HCT116 (cell line): ENCODE measurements at regions not wholly inside any gene's neighbourhood (a gene's known extent, or its start where the extent isn't known, plus 50 kb on each side); places are given as distances from the start of the nearest gene placed in this dataset.

Experiments used
- ATAC-seq: fragments of 200-7000 bp; cut with Tn5 transposase; 2 replicates; pipeline ENCODE4 v1.9.1; 2020; ENCODE audit warnings: mild to moderate bottlenecking, moderate library complexity
- BruUV-seq: library from RNA; stranded (reverse); fragments of 400-500 nt; replicated peaks from 2 replicates; lab custom pipeline; 2021; lab: Mats Ljungman, UMichigan
- CTCF ChIA-PET: fragments of 300-600 bp; sonication (Branson Sonifier 250); formaldehyde crosslinking; loops from one replicate; lab custom pipeline; 2021; ENCODE audit warnings: antibody characterized with exemption; lab: Charles Lee
- POLR2A ChIA-PET: fragments of 300-600, 350-600 bp; sonication (Branson Sonifier 250); formaldehyde crosslinking; loops from one replicate; lab custom pipeline; 2021; ENCODE audit warnings: antibody characterized with exemption; lab: Charles Lee
- RAD21 ChIA-PET, 2 experiments: fragments of 300-600 bp; sonication (Branson Sonifier 250); formaldehyde crosslinking; loops; one replicate each; lab custom pipeline; 2023; ENCODE audit warnings: low total read pairs in 2 of 2; ENCODE audit not compliant: uncharacterized antibody in 2 of 2, unreplicated experiment in 2 of 2, low non-redundant PET in 1 of 2; lab: Charles Lee
- DNase-seq: peaks from one replicate; pipeline ENCODE4 v3.0.0-alpha.2; 2010; ENCODE audit warnings: low read depth, low spot score
- H2AFZ ChIP-seq: fragments of 200-600 bp; shearing (Covaris generic), sonication (generic); 2 replicates; pipeline ENCODE4 v1.6.1; 2017; ENCODE audit warnings: low read depth, mixed run types, mixed read lengths, antibody characterized with exemption, low read length; ENCODE audit not compliant: poor library complexity, severe bottlenecking
- H3K27ac ChIP-seq: 2 replicates; pipeline ENCODE4 v1.5.1; 2012; ENCODE audit warnings: low read depth, low read length
- H3K27me3 ChIP-seq: fragments of 200-600 bp; sonication (generic); 2 replicates; pipeline ENCODE4 v1.6.1; 2016; ENCODE audit warnings: mixed run types, low read length, mixed read lengths; ENCODE audit not compliant: insufficient read depth
- H3K36me3 ChIP-seq, 2 experiments: fragments of 200-500 bp in 1 of 2; fragments of 200-600 bp in 1 of 2; sonication (Bioruptor generic) in 1 of 2; sonication (generic) in 1 of 2; 2 replicates each; pipeline versions ENCODE4 v1.5.1 to v1.6.1; 2014 to 2016; ENCODE audit warnings: low read length in 2 of 2, inconsistent platforms in 1 of 2, mixed read lengths in 1 of 2, mixed run types in 1 of 2; ENCODE audit not compliant: insufficient read depth in 2 of 2, control insufficient read depth in 1 of 2
- H3K4me1 ChIP-seq, 2 experiments: fragments of 200-600 bp in 1 of 2; sonication (generic) in 1 of 2; 2 replicates each; pipeline versions ENCODE4 v1.5.1 to v1.6.1; 2012 to 2017; ENCODE audit warnings: low read length in 2 of 2, inconsistent platforms in 1 of 2, mild to moderate bottlenecking in 1 of 2, mixed read lengths in 1 of 2, mixed run types in 1 of 2, moderate library complexity in 1 of 2; ENCODE audit not compliant: insufficient read depth in 2 of 2, control insufficient read depth in 1 of 2
- H3K4me2 ChIP-seq: fragments of 200-600 bp; sonication (generic); 2 replicates; pipeline ENCODE4 v1.6.1; 2017; ENCODE audit warnings: mixed run types, low read length, mixed read lengths
- H3K4me3 ChIP-seq, 2 experiments: fragments of 200-600 bp in 1 of 2; sonication (generic) in 1 of 2; replicated peaks in 1 of 2; 2 replicates each; pipeline ENCODE4 v1.5.1; 2011 to 2016; ENCODE audit warnings: low read length in 2 of 2, control low read depth in 1 of 2, low read depth in 1 of 2, mild to moderate bottlenecking in 1 of 2, mixed read lengths in 1 of 2, mixed run types in 1 of 2
- H3K79me2 ChIP-seq: fragments of 200-600 bp; sonication (generic); 2 replicates; pipeline ENCODE4 v1.6.1; 2017; ENCODE audit warnings: mild to moderate bottlenecking, mixed run types, low read length, moderate library complexity, mixed read lengths; ENCODE audit not compliant: insufficient read depth
- H3K9ac ChIP-seq: fragments of 200-600 bp; sonication (generic); 2 replicates; pipeline ENCODE4 v1.6.1; 2016; ENCODE audit warnings: low read length, mixed read lengths
- H3K9me2 ChIP-seq: fragments of 200-600 bp; sonication (generic), shearing (Covaris generic); 2 replicates; pipeline ENCODE4 v1.6.1; 2017; ENCODE audit warnings: mixed run types, mild to moderate bottlenecking, moderate library complexity; ENCODE audit not compliant: insufficient read depth
- H3K9me3 ChIP-seq, 2 experiments: fragments of 200-500 bp in 1 of 2; fragments of 200-600 bp in 1 of 2; sonication (Bioruptor generic) in 1 of 2; sonication (generic) in 1 of 2; 2 replicates each; pipeline ENCODE4 v1.6.1; 2014 to 2017; ENCODE audit warnings: low read length in 2 of 2, mixed read lengths in 2 of 2, inconsistent platforms in 1 of 2, low read depth in 1 of 2, mild to moderate bottlenecking in 1 of 2, mixed run types in 1 of 2, moderate library complexity in 1 of 2; ENCODE audit not compliant: control insufficient read depth in 1 of 2, insufficient read depth in 1 of 2
- H4K20me1 ChIP-seq: fragments of 200-600 bp; sonication (generic), shearing (Covaris generic); 2 replicates; pipeline ENCODE4 v1.6.1; 2017; ENCODE audit warnings: mixed run types, mild to moderate bottlenecking, moderate library complexity; ENCODE audit not compliant: insufficient read depth
- CEBPB ChIP-seq: IDR thresholded peaks from 2 replicates; pipeline ENCODE4 v1.6.1; 2012; ENCODE audit warnings: low read depth
- CTCF ChIP-seq, 3 experiments: fragments of 200-600 bp in 1 of 3; sonication (generic) in 1 of 3; IDR thresholded peaks in 2 of 3; conservative IDR thresholded peaks in 1 of 3; 2 replicates each; pipeline ENCODE4 v1.5.1; 2012 to 2017; ENCODE audit warnings: low read depth in 2 of 3, low read length in 2 of 3, antibody characterized with exemption in 1 of 3, borderline replicate concordance in 1 of 3, control low read depth in 1 of 3, mild to moderate bottlenecking in 1 of 3, mixed read lengths in 1 of 3, mixed run types in 1 of 3, moderate library complexity in 1 of 3; ENCODE audit not compliant: insufficient read depth in 1 of 3
- EGR1 ChIP-seq: IDR thresholded peaks from 2 replicates; pipeline ENCODE4 v1.6.1; 2012; ENCODE audit warnings: low read depth
- ELF1 ChIP-seq: IDR thresholded peaks from 2 replicates; pipeline ENCODE4 v1.6.1; 2012; ENCODE audit warnings: low read depth, borderline replicate concordance
- EZH2 ChIP-seq: fragments of 200-600 bp; sonication (generic); IDR thresholded peaks from 2 replicates; pipeline ENCODE4 v1.6.1; 2017; ENCODE audit warnings: antibody characterized with exemption, mixed run types
- EZH2phosphoT487 ChIP-seq: fragments of 200-600 bp; IDR thresholded peaks from 2 replicates; pipeline ENCODE4 v1.6.1; 2018; ENCODE audit warnings: antibody characterized with exemption, borderline replicate concordance
- MAX ChIP-seq: IDR thresholded peaks from 2 replicates; pipeline ENCODE4 v1.6.1; 2012
- POLR2A ChIP-seq: IDR thresholded peaks from 2 replicates; pipeline ENCODE4 v1.7.0; 2011; ENCODE audit warnings: borderline replicate concordance; ENCODE audit not compliant: insufficient read depth, insufficient read length; ENCODE audit errors: extremely low read depth
- RAD21 ChIP-seq: IDR thresholded peaks from 2 replicates; pipeline ENCODE4 v1.6.1; 2012; ENCODE audit warnings: low read depth, mild to moderate bottlenecking
- SP1 ChIP-seq: IDR thresholded peaks from 2 replicates; pipeline ENCODE4 v1.6.1; 2012; ENCODE audit warnings: low read depth
- SRF ChIP-seq: IDR thresholded peaks from 2 replicates; pipeline ENCODE4 v1.6.1; 2012; ENCODE audit warnings: low read depth
- YY1 ChIP-seq: IDR thresholded peaks from 2 replicates; pipeline ENCODE4 v1.6.1; 2011; ENCODE audit warnings: low read length, low read depth, moderate library complexity, mild to moderate bottlenecking; ENCODE audit not compliant: insufficient replicate concordance; ENCODE audit errors: extremely low read depth
- ZBTB33 ChIP-seq: IDR thresholded peaks from 2 replicates; pipeline ENCODE4 v1.6.1; 2011; ENCODE audit warnings: mild to moderate bottlenecking, low read length, moderate library complexity; ENCODE audit not compliant: insufficient replicate concordance; ENCODE audit errors: extremely low read depth
- ZNF274 ChIP-seq: fragments of 200-500 bp; sonication (Bioruptor generic); IDR thresholded peaks from 2 replicates; pipeline ENCODE4 v1.6.1; 2014; ENCODE audit warnings: mild to moderate bottlenecking, low read depth, low read length, inconsistent platforms
- intact Hi-C: fragments of 100-400 bp; cut with micrococcal nuclease; formaldehyde crosslinking; loops from 2 replicates; pipeline ENCODE4 v1.10.0; 2022

- no peaks in the 10 kb centered on the region for H3K79me2 ChIP-seq
- ChIA-PET POLR2A (no interaction called here), RAD21 (no interaction called here), CTCF (no interaction called here)
- peaks cover 0 to 11% of the 10 kb centered on the region in 2 experiments; a peak in 1 of 4 replicates for H3K4me1 ChIP-seq
- H3K27ac ChIP-seq, result no peak overlapping the region
- 0 out of 2 replicates have a peak, but pooled peaks cover 3% of the 10 kb centered on the region for H3K9me2 ChIP-seq
- intact Hi-C loops, result no loop called here
- H3K4me3 ChIP-seq, result no peak overlapping the region
- DNase-seq (no peak), ATAC-seq (no peak)
- H3K4me2 ChIP-seq, result no peak overlapping the region
- H3K27me3 ChIP-seq, result no peaks in the 10 kb centered on the region
- H2AFZ ChIP-seq, result no peak overlapping the region
- no peaks in the 10 kb centered on the region for H4K20me1 ChIP-seq
- no peaks in the 10 kb centered on the region for H3K36me3 ChIP-seq
- no peak for TF ChIP-seq CTCF (IDR thresholded peaks at IDR 0.05 in 2 of 3, conservative IDR thresholded peaks at IDR 0.05 in 1 of 3; ENCODE audit: borderline replicate concordance in 1 of 3, insufficient read depth in 1 of 3, low read depth in 2 of 3, low read length in 2 of 3)
- no peak for TF ChIP-seq EGR1
- no peak for TF ChIP-seq ZNF274
- TF ChIP-seq EZH2, result no peak
- TF ChIP-seq ELF1, result no peak
- TF ChIP-seq CEBPB, result no peak
- TF ChIP-seq SRF, result no peak
- no peaks in the 10 kb centered on the region for H3K9me3 ChIP-seq
- no peak overlapping the region for H3K9ac ChIP-seq
- BruUV-seq, result no TSS peak
These were observed 333.3 kb upstream of the THBS1 start for GRCh38 chr15:39247574-39247973.

- peak; percentile 12 for DNase-seq
- H3K9me3 ChIP-seq, result no peaks in the 10 kb centered on the region
- H3K36me3 ChIP-seq, result no peaks in the 10 kb centered on the region
- H3K27ac ChIP-seq, result no peak overlapping the region
- H2AFZ ChIP-seq, result no peak overlapping the region
- peaks cover 0 to 11% of the 10 kb centered on the region in 2 experiments; a peak in 1 of 4 replicates for H3K4me1 ChIP-seq
- CTCF ChIA-PET, result no interaction called here
- no TSS peak for BruUV-seq
- intact Hi-C loops, result no loop called here
- peak overlapping the region; percentile 15; the same call in 1 of the 2 replicates for H3K4me2 ChIP-seq
- RAD21 ChIA-PET, result no interaction called here
- no peaks in the 10 kb centered on the region for H3K79me2 ChIP-seq
- H4K20me1 ChIP-seq, result no peaks in the 10 kb centered on the region
- H3K4me3 ChIP-seq, result no peak overlapping the region
- no peaks in the 10 kb centered on the region for H3K27me3 ChIP-seq
- H3K9ac ChIP-seq, result no peak overlapping the region
- peak; percentile 53; the same call in 1 of the 2 replicates for ATAC-seq
- POLR2A ChIA-PET, result no interaction called here
- H3K9me2 ChIP-seq, result 0 out of 2 replicates have a peak, but pooled peaks cover 3% of the 10 kb centered on the region
- TF ChIP-seq RAD21, result no peak
- no peak for TF ChIP-seq YY1
- TF ChIP-seq EZH2phosphoT487, result no peak
- no peak for TF ChIP-seq CTCF (IDR thresholded peaks at IDR 0.05 in 2 of 3, conservative IDR thresholded peaks at IDR 0.05 in 1 of 3; ENCODE audit: borderline replicate concordance in 1 of 3, insufficient read depth in 1 of 3, low read depth in 2 of 3, low read length in 2 of 3)
- no peak for TF ChIP-seq ZBTB33
- TF ChIP-seq SP1, result no peak
- TF ChIP-seq MAX, result no peak
- TF ChIP-seq POLR2A, result no peak
- TF ChIP-seq CEBPB, result no peak
These were observed 332.7 kb upstream of the THBS1 start for GRCh38 chr15:39248204-39248603.
